ENCODE measurements at regions not wholly inside any gene's neighbourhood (a gene's known extent, or its start where the extent isn't known, plus 50 kb on each side); places are given as distances from the start of the nearest gene placed in this dataset.

DNA sequence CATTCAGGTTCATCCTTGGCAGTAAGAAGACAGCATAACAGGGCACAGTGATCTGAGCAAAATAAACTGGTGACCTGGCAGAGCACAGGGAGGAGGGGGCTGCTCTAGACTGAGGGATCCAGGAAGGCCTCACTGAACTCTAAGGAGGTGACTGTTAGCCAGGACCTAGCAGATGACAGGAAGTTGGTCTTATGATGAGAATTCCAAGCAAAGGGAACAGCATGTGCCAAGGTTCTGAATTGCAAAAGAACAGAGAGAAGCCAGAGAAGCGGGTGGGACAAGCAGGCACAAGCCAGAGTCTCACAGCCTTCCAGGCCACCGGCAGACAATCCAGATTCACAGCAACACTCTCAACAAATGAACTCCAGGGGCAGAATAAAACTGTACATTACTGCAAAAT lies 152.7 kb upstream of the PTPRM start:
- TF ChIP-seq, protein P1, sequence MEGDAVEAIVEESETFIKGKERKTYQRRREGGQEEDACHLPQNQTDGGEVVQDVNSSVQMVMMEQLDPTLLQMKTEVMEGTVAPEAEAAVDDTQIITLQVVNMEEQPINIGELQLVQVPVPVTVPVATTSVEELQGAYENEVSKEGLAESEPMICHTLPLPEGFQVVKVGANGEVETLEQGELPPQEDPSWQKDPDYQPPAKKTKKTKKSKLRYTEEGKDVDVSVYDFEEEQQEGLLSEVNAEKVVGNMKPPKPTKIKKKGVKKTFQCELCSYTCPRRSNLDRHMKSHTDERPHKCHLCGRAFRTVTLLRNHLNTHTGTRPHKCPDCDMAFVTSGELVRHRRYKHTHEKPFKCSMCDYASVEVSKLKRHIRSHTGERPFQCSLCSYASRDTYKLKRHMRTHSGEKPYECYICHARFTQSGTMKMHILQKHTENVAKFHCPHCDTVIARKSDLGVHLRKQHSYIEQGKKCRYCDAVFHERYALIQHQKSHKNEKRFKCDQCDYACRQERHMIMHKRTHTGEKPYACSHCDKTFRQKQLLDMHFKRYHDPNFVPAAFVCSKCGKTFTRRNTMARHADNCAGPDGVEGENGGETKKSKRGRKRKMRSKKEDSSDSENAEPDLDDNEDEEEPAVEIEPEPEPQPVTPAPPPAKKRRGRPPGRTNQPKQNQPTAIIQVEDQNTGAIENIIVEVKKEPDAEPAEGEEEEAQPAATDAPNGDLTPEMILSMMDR (IDR thresholded peaks at IDR 0.05) = no peak
- no peak for TF ChIP-seq POLR2A (IDR thresholded peaks at IDR 0.05)

Measured in thyroid gland (tissue), 4 donors.